ENCODE measurements at regions not wholly inside any gene's neighbourhood (a gene's known extent, or its start where the extent isn't known, plus 50 kb on each side); places are given as distances from the start of the nearest gene placed in this dataset.

DNA sequence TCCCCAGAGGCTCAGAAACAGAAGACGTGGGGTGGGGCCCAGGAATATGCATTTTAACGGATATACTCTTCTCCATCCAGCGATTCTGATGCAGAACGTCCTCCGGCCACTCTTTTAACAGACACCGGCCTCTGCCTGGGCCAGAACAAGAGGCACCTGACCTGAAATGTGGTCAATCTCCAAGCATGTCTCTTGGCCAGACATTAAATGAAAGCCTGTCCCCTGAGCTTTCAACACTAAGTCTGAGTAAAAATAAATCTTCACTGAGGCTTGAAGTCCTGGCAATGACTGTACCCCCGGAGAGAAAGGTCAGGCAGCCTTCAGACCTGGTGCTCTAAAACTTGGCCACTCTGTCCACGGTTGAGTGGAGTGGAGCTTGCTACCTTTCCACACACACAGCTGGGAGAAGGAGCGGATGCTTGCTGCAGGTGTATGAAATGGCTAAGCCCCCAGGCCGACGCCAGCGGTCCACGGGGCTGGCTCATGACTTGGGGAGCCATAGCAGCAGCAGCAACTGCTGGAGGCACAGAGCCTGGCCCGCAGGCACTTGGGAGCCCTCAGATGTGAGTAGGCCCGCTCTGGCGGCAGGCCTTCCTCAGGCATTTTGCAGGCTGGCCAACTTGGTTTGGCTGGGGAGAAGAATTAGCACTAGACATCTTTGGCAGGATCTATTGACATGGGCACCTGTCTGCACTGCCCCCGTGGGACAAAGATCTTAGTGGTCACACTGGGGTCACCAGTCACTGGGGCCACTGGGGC lies 79.7 kb downstream of the TMEM17 start:
- no peaks in the 10 kb centered on the region for H3K9me3 Mint-ChIP-seq
- H3K27me3 Mint-ChIP-seq (ENCODE audit: low read depth in 3 of 3), result peaks cover 0 to 5% (median 0%) of the 10 kb centered on the region in 3 donors
- H3K36me3 Mint-ChIP-seq, result no peaks in the 10 kb centered on the region
- no peak for DNase-seq
- H3K27ac Mint-ChIP-seq, result no peak overlapping the region
- no peaks in the 10 kb centered on the region for H3K4me1 Mint-ChIP-seq
- H3K4me3 Mint-ChIP-seq, result no peak overlapping the region

- Mint-ChIP-seq H3K36me3 (no peaks in the 10 kb centered on the region), H3K9me3 (peaks cover 0 to 2% (median 0%) of the 10 kb centered on the region in 6 donors), H3K27me3 (ENCODE audit: low read depth in 3 of 3) (peaks cover 0 to 5% (median 0%) of the 10 kb centered on the region in 3 donors), H3K4me1 (no peaks in the 10 kb centered on the region), H3K4me3 (no peak overlapping the region), H3K27ac (no peak overlapping the region)
- DNase-seq, result no peak
These were observed 80.3 kb downstream of the TMEM17 start for GRCh38 chr2:62425684-62426083.

- peaks cover 0 to 5% (median 0%) of the 10 kb centered on the region in 3 donors for H3K27me3 Mint-ChIP-seq (ENCODE audit: low read depth in 3 of 3)
- H3K36me3 Mint-ChIP-seq, result no peaks in the 10 kb centered on the region
- DNase-seq, result no peak
- H3K27ac Mint-ChIP-seq, result no peak overlapping the region
- H3K9me3 Mint-ChIP-seq, result peaks cover 0 to 2% (median 0%) of the 10 kb centered on the region in 6 donors
- H3K4me3 Mint-ChIP-seq, result no peak overlapping the region
- H3K4me1 Mint-ChIP-seq, result no peaks in the 10 kb centered on the region
These were observed 81.1 kb downstream of the TMEM17 start for GRCh38 chr2:62424899-62425298.

DNA sequence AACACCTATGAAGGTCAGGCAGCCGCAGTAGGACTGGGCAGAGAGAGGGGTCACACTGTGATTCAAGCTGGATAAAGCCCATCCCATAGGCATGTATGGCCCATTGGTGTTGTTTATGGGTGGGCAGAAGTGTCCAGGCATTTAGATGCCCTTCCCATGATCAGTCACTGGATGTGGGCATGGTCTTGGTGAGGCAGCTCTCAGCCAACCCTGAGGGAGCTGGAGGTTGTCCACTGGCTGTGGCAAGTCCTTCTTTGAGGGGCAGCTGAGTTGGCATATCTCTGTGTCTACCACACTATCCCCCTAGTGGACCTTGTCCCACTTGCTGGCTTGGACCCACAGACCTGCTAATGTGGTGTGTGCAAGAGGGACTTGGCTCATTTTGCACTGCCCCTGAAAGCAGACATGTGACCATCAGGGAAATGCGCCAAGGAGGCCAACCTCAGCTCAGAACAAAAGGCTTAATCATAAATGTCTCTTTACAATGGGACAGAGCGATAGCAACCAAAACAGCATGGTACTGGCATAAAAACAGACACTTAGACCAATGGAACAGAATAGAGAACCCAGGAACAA lies 82.0 kb downstream of the TMEM17 start:
- H3K27me3 Mint-ChIP-seq (ENCODE audit: low read depth in 3 of 3), result peaks cover 0 to 5% (median 0%) of the 10 kb centered on the region in 3 donors
- DNase-seq, result no peak
- H3K36me3 Mint-ChIP-seq, result peaks cover 0 to 4% (median 4%) of the 10 kb centered on the region in 3 donors
- no peak overlapping the region for H3K4me3 Mint-ChIP-seq
- H3K9me3 Mint-ChIP-seq, result peaks cover 0 to 6% (median 5%) of the 10 kb centered on the region in 6 donors
- no peaks in the 10 kb centered on the region for H3K4me1 Mint-ChIP-seq
- H3K27ac Mint-ChIP-seq, result no peak overlapping the region

DNA sequence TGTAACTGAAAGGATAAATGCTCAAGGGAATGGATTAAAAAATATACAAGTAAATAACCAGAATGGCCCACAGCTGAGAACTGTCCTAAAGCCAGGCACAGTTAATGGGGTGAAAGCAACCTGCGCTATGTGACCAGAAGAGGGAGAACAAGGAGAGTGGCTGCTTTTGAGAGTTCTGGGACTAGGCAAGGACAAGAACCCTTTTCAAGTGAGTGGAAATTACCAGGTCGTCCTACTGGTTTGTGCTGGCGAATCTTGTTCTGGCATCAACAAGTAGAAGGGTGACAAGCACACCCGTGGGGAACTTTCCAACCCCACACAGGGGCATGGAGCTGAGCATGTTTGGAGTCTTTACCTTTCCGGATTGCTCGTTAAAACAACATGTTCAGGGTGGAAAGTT lies 82.8 kb downstream of the TMEM17 start:
- Mint-ChIP-seq H3K9me3 (peaks cover 0 to 11% (median 8%) of the 10 kb centered on the region in 6 donors), H3K4me3 (no peak overlapping the region), H3K4me1 (no peaks in the 10 kb centered on the region), H3K36me3 (peaks cover 0 to 6% (median 4%) of the 10 kb centered on the region in 3 donors), H3K27ac (no peak overlapping the region), H3K27me3 (ENCODE audit: low read depth in 3 of 3) (peaks cover 0 to 5% (median 1%) of the 10 kb centered on the region in 3 donors)
- no peak for DNase-seq

DNA sequence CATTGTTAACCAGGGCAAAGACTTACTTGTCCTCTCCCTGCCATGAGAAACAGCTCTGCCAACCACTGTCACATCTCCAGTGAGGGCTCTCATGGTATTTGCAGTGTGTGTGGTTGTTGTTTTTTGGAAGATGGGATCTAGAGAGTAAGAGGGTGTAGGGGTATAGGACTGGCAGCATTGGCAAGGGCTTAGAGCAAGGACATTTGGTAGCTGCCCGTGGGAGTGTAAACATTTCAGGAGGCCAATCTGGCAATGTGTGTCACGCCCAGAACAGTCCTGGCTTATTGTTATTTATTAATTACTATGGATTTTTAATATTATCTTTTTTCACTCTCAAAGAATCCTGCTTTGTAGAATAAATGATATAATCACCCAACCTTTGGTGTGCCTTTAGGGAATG lies 90.5 kb downstream of the TMEM17 start:
- Mint-ChIP-seq H3K9me3 (peaks cover 0 to 16% (median 8%) of the 10 kb centered on the region in 6 donors), H3K36me3 (peaks cover 4 to 11% (median 8%) of the 10 kb centered on the region in 3 donors), H3K4me3 (peak overlapping the region; percentile 55 to 86 (median 70)), H3K4me1 (peaks cover 18 to 29% of the 10 kb centered on the region in 2 donors), H3K27ac (peak overlapping the region in 4 of 6 donors; percentile 80 to 92 (median 80)), H3K27me3 (ENCODE audit: low read depth in 3 of 3) (peaks cover 11 to 20% (median 14%) of the 10 kb centered on the region in 3 donors)
- DNase-seq, result no peak

DNA sequence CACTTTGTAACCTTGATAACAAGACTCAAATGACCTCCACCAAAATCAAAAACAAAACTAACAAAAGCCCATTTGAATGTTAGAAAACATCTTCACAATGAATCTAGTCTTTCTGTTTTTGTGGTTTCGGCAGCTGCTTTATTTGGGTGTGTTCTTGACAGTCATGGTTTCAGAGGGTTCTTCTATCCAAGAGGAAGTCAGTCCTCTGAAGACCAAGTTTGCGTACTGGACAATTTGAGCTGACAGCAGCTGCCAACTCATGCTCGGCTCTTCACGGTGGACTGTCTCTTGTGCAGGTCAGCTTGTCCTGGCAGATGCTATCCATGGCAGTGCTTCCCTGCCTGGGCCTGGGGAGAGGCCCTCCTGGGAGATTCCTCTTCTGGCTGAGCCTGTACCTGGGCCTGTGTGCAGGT lies 91.0 kb downstream of the TMEM17 start:
- H3K36me3 Mint-ChIP-seq, result peaks cover 4 to 11% (median 8%) of the 10 kb centered on the region in 3 donors
- peak in 2 of 3 donors; percentile 18 to 39 for DNase-seq
- H3K4me3 Mint-ChIP-seq, result peak overlapping the region; percentile 55 to 86 (median 70)
- peaks cover 0 to 16% (median 8%) of the 10 kb centered on the region in 6 donors for H3K9me3 Mint-ChIP-seq
- peaks cover 18 to 29% of the 10 kb centered on the region in 2 donors for H3K4me1 Mint-ChIP-seq
- peak overlapping the region; percentile 68 to 92 (median 80) for H3K27ac Mint-ChIP-seq
- peaks cover 11 to 20% (median 14%) of the 10 kb centered on the region in 3 donors for H3K27me3 Mint-ChIP-seq (ENCODE audit: low read depth in 3 of 3)

DNA sequence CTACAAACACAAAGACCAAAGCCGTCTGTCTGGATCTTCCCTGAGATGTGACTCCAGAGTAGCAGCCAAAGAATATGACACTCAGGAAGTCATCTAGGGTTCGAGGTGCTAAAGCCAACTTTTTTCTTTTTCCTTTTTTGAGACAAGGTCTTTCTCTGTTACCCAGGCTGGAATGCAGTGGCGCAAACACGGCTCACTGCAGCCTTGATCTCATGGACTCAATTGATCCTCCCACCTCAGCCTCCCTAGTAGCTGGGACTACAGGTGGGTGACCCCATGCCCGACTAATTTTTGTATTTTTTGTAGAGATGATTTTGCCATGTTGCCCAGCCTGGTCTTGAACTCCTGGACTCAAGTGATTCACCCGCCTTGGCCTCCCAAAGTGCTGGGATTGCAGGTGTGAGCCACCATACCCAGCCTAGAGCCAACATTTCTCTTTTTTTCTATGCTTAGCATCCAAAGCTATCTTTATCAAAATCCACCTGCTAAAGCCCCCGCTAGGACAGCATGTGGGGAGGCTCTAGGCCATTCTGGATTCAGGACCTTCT lies 92.8 kb downstream of the TMEM17 start:
- Mint-ChIP-seq H3K4me1 (peaks cover 18 to 29% of the 10 kb centered on the region in 2 donors), H3K27ac (peak overlapping the region in 3 of 6 donors; percentile 16 to 23 (median 19)), H3K27me3 (ENCODE audit: low read depth in 3 of 3) (peaks cover 11 to 20% (median 13%) of the 10 kb centered on the region in 3 donors), H3K36me3 (peaks cover 4 to 5% (median 4%) of the 10 kb centered on the region in 3 donors), H3K4me3 (peak overlapping the region in 1 of 5 donors; percentile 24), H3K9me3 (peaks cover 0 to 5% (median 0%) of the 10 kb centered on the region in 6 donors)
- DNase-seq, result no peak

- peak overlapping the region in 4 of 6 donors; percentile 29 to 92 (median 73) for H3K27ac Mint-ChIP-seq
- H3K4me3 Mint-ChIP-seq, result peak overlapping the region in 2 of 5 donors; percentile 28 to 77
- peaks cover 18 to 29% of the 10 kb centered on the region in 2 donors for H3K4me1 Mint-ChIP-seq
- H3K27me3 Mint-ChIP-seq (ENCODE audit: low read depth in 3 of 3), result peaks cover 11 to 20% (median 13%) of the 10 kb centered on the region in 3 donors
- no peaks in the 10 kb centered on the region for H3K9me3 Mint-ChIP-seq
- DNase-seq, result peak in 1 of 3 donors; percentile 10
- no peaks in the 10 kb centered on the region for H3K36me3 Mint-ChIP-seq
These were observed 93.7 kb downstream of the TMEM17 start for GRCh38 chr2:62412347-62412742.

DNA sequence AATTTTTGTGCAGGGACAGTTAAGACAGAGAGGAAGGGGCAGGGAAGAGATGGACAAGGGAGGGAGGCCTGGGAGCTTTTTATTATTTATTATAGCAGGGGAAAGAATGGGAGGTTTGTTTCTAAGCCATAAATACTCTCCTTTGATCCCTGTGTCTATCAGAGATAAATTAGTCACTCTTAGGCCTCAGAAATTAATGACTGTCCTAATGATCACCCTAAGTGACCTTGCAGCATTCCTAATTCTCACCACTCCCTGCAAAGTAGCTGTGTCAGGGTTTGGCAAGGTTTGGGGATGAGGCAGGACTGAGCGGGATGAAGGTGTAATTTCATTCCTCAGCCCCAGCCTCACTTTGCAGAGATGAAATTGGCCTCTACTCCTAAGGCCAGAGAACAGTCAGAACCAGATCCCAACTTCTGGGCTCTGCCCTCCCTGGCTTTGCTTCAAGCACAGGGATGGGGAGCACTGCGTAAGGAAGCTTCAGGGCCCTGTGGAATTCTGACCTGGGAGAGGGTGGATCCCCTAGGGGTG lies 95.0 kb downstream of the TMEM17 start:
- Mint-ChIP-seq H3K27ac (peak overlapping the region in 1 of 6 donors; percentile 69), H3K4me3 (no peak overlapping the region), H3K9me3 (no peaks in the 10 kb centered on the region), H3K27me3 (ENCODE audit: low read depth in 3 of 3) (peaks cover 11 to 20% (median 12%) of the 10 kb centered on the region in 3 donors), H3K36me3 (no peaks in the 10 kb centered on the region), H3K4me1 (peaks cover 18 to 29% of the 10 kb centered on the region in 2 donors)
- DNase-seq, result no peak

GRCh38 chr2:62410015-62410453 lies 96.0 kb downstream of the TMEM17 start:
- peaks cover 12 to 22% of the 10 kb centered on the region in 2 donors for H3K4me1 Mint-ChIP-seq
- no peak overlapping the region for H3K27ac Mint-ChIP-seq
- H3K9me3 Mint-ChIP-seq, result no peaks in the 10 kb centered on the region
- peaks cover 11 to 20% (median 12%) of the 10 kb centered on the region in 3 donors for H3K27me3 Mint-ChIP-seq (ENCODE audit: low read depth in 3 of 3)
- no peak overlapping the region for H3K4me3 Mint-ChIP-seq
- no peak for DNase-seq
- H3K36me3 Mint-ChIP-seq, result no peaks in the 10 kb centered on the region

DNA sequence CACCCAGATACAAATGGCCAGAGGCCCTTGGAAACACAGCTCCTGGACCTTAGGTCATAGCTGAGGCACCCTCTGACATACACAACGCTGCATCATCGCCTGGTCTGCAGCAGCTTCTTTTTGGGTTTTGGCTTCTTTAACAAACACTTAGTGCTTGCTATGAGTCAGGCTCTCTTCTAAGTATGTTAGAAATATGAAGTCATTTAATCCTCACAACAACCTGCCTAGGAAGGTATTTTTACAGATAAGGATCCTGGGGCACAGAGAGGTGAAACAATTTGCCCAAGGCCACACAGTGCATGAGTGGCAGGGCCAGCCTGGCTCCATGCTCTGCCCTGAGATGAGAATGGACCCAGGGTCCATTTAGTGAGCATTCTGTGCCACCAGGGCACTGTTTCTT lies 96.6 kb downstream of the TMEM17 start:
- no peak overlapping the region for H3K4me3 Mint-ChIP-seq
- H3K9me3 Mint-ChIP-seq, result no peaks in the 10 kb centered on the region
- H3K36me3 Mint-ChIP-seq, result no peaks in the 10 kb centered on the region
- H3K27me3 Mint-ChIP-seq (ENCODE audit: low read depth in 3 of 3), result peaks cover 11 to 17% (median 12%) of the 10 kb centered on the region in 3 donors
- no peak for DNase-seq
- H3K27ac Mint-ChIP-seq, result no peak overlapping the region
- peaks cover 6 to 16% of the 10 kb centered on the region in 2 donors for H3K4me1 Mint-ChIP-seq

GRCh38 chr2:62408241-62408677 lies 97.7 kb downstream of the TMEM17 start:
- H3K9me3 Mint-ChIP-seq, result no peaks in the 10 kb centered on the region
- H3K36me3 Mint-ChIP-seq, result no peaks in the 10 kb centered on the region
- no peak overlapping the region for H3K27ac Mint-ChIP-seq
- H3K27me3 Mint-ChIP-seq (ENCODE audit: low read depth in 3 of 3), result peaks cover 9 to 15% (median 11%) of the 10 kb centered on the region in 3 donors
- H3K4me3 Mint-ChIP-seq, result no peak overlapping the region
- H3K4me1 Mint-ChIP-seq, result peaks cover 5 to 16% of the 10 kb centered on the region in 2 donors
- no peak for DNase-seq

Data from immature natural killer cell (primary cell).